Astrocyte (in vitro differentiated cells and primary cell): ENCODE measurements at regions not wholly inside any gene's neighbourhood (a gene's known extent, or its start where the extent isn't known, plus 50 kb on each side); places are given as distances from the start of the nearest gene placed in this dataset.

Experiments used
- DNase-seq: peaks from one replicate; pipeline ENCODE4 v3.0.0-alpha.2; 2010; ENCODE audit warnings: low read depth
- FAIRE-seq: peaks from 2 replicates; lab custom pipeline; 2011; peaks lifted over from hg19 to GRCh38; lab: Jason Lieb, UNC
- H2AFZ ChIP-seq: 2 replicates; pipeline ENCODE4 v1.6.0; 2012; ENCODE audit warnings: low read depth, low read length, inconsistent platforms
- H3K27ac ChIP-seq: 2 replicates; pipeline ENCODE4 v1.5.1; 2011; ENCODE audit warnings: low read depth, low read length, inconsistent platforms
- H3K27me3 ChIP-seq: 2 replicates; pipeline ENCODE4 v1.6.0; 2011; ENCODE audit warnings: low read length, inconsistent platforms; ENCODE audit not compliant: insufficient read depth
- H3K36me3 ChIP-seq: 2 replicates; pipeline ENCODE4 v1.5.1; 2011; ENCODE audit warnings: low read length, inconsistent platforms; ENCODE audit not compliant: insufficient read depth
- H3K4me1 ChIP-seq: 2 replicates; pipeline ENCODE4 v1.5.1; 2011; ENCODE audit warnings: low read length, inconsistent platforms; ENCODE audit not compliant: insufficient read depth
- H3K4me2 ChIP-seq: 2 replicates; pipeline ENCODE4 v1.6.0; 2012; ENCODE audit warnings: low read length, inconsistent platforms
- H3K4me3 ChIP-seq: 2 replicates; pipeline ENCODE4 v1.5.1; 2011; ENCODE audit warnings: low read depth, mild to moderate bottlenecking, low read length, inconsistent platforms; ENCODE audit not compliant: insufficient read depth
- H3K79me2 ChIP-seq: 2 replicates; pipeline ENCODE4 v1.6.0; 2012; ENCODE audit warnings: mild to moderate bottlenecking, low read length, inconsistent platforms; ENCODE audit not compliant: insufficient read depth
- H3K9ac ChIP-seq: 2 replicates; pipeline ENCODE4 v1.6.0; 2012; ENCODE audit warnings: mild to moderate bottlenecking, low read length, inconsistent platforms
- H3K9me3 ChIP-seq: 2 replicates; pipeline ENCODE4 v1.5.1; 2012; ENCODE audit warnings: low read depth, mild to moderate bottlenecking, low read length, inconsistent platforms; ENCODE audit not compliant: insufficient read depth
- H4K20me1 ChIP-seq: 2 replicates; pipeline ENCODE4 v1.6.0; 2012; ENCODE audit warnings: low read length, inconsistent platforms; ENCODE audit not compliant: insufficient read depth
- H3K27ac Mint-ChIP-seq: one replicate; pipeline ENCODE4 v1.8.0; 2021; ENCODE audit warnings: mild to moderate bottlenecking, mixed read lengths; ENCODE audit not compliant: unreplicated experiment
- H3K27me3 Mint-ChIP-seq: one replicate; pipeline ENCODE4 v1.8.0; 2021; ENCODE audit warnings: low read depth, mixed read lengths; ENCODE audit not compliant: unreplicated experiment
- H3K36me3 Mint-ChIP-seq: one replicate; pipeline ENCODE4 v1.8.0; 2021; ENCODE audit warnings: low read depth, mixed read lengths; ENCODE audit not compliant: unreplicated experiment
- H3K4me1 Mint-ChIP-seq: one replicate; pipeline ENCODE4 v1.8.0; 2021; ENCODE audit warnings: low read depth, mixed read lengths; ENCODE audit not compliant: unreplicated experiment
- H3K4me3 Mint-ChIP-seq: one replicate; pipeline ENCODE4 v1.8.0; 2021; ENCODE audit warnings: mild to moderate bottlenecking, moderate library complexity, mixed read lengths; ENCODE audit not compliant: unreplicated experiment
- H3K9me3 Mint-ChIP-seq: one replicate; pipeline ENCODE4 v1.8.0; 2021; ENCODE audit warnings: mild to moderate bottlenecking, mixed read lengths; ENCODE audit not compliant: unreplicated experiment
- EZH2 ChIP-seq: IDR thresholded peaks from 2 replicates; pipeline ENCODE4 v1.6.1; 2012; ENCODE audit warnings: mild to moderate bottlenecking, low read length, inconsistent platforms; ENCODE audit not compliant: insufficient read depth
- TF ChIP-seq, protein P1 (sequence below): IDR thresholded peaks from 2 replicates; pipeline ENCODE4 v1.5.1; 2011; ENCODE audit warnings: low read depth, mild to moderate bottlenecking, inconsistent platforms, low read length, moderate library complexity; ENCODE audit not compliant: insufficient read depth

DNA sequence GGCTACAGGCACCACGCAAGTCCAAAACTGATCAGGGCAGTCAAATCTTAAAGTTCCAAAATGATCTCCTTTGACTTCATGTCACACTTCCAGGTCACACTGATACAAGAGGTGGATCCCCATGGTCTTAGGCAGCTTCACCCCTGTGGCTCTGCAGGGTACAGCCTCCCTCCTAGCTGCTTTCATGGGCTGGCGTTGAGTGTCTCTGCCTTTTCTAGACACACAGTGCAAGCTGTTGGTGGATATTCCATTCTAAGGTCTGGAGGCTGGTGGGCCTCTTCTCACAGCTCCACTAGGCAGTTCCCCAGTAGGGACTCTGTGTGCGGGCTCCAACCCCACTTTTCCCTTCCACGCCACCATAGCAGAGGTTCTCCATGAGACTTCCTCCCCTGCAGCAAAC lies 838.2 kb upstream of the CHAC2 start:
- no peaks in the 10 kb centered on the region for H3K27me3 ChIP-seq
- H3K4me1 Mint-ChIP-seq = peaks cover 9% of the 10 kb centered on the region
- no peaks in the 10 kb centered on the region for H3K79me2 ChIP-seq

DNA sequence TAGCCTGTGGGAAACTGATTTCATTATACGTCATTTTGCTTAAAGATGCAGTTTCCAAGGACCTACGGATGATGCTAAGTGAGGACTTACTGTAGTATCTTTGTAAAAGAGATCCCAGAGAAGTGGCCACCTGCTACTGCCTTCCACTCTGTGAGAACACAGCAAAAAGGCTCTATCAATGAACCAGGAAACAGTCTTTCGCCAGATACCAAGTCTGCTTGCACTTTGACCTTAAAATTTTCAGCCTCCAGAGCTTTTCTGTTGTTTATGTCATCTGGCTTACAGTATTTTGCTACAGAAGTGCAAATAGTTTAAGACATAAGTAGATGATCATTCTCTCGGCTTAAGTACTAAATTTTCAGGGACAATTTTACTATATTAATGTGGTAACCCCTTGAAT lies 847.9 kb upstream of the CHAC2 start:
- no peak overlapping the region for H3K9ac ChIP-seq
- no peaks in the 10 kb centered on the region for H4K20me1 ChIP-seq
- DNase-seq = no peak
- TF ChIP-seq, protein P1, sequence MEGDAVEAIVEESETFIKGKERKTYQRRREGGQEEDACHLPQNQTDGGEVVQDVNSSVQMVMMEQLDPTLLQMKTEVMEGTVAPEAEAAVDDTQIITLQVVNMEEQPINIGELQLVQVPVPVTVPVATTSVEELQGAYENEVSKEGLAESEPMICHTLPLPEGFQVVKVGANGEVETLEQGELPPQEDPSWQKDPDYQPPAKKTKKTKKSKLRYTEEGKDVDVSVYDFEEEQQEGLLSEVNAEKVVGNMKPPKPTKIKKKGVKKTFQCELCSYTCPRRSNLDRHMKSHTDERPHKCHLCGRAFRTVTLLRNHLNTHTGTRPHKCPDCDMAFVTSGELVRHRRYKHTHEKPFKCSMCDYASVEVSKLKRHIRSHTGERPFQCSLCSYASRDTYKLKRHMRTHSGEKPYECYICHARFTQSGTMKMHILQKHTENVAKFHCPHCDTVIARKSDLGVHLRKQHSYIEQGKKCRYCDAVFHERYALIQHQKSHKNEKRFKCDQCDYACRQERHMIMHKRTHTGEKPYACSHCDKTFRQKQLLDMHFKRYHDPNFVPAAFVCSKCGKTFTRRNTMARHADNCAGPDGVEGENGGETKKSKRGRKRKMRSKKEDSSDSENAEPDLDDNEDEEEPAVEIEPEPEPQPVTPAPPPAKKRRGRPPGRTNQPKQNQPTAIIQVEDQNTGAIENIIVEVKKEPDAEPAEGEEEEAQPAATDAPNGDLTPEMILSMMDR = no peak
- TF ChIP-seq EZH2 = no peak
- Mint-ChIP-seq H3K27me3 (no peaks in the 10 kb centered on the region), H3K9me3 (peaks cover 2% of the 10 kb centered on the region), H3K4me1 (no peaks in the 10 kb centered on the region), H3K4me3 (no peak overlapping the region), H3K36me3 (no peaks in the 10 kb centered on the region), H3K27ac (no peak overlapping the region)
- no peaks in the 10 kb centered on the region for H3K4me1 ChIP-seq
- no peaks in the 10 kb centered on the region for H3K36me3 ChIP-seq
- H3K79me2 ChIP-seq = no peaks in the 10 kb centered on the region
- no peak overlapping the region for H3K4me2 ChIP-seq
- no peak for FAIRE-seq
- H3K4me3 ChIP-seq = no peak overlapping the region
- no peaks in the 10 kb centered on the region for H3K27me3 ChIP-seq
- no peak overlapping the region for H2AFZ ChIP-seq
- H3K27ac ChIP-seq = no peak overlapping the region
- H3K9me3 ChIP-seq = no peaks in the 10 kb centered on the region

More for the DNA sequence above, 838.2 kb upstream of the CHAC2 start:
- Histone ChIP-seq H3K9ac (no peak overlapping the region), H3K27ac (no peak overlapping the region), H3K4me3 (no peak overlapping the region), H3K36me3 (no peaks in the 10 kb centered on the region), H2AFZ (no peak overlapping the region), H3K4me2 (no peak overlapping the region), H3K4me1 (peaks cover 11% of the 10 kb centered on the region), H3K9me3 (no peaks in the 10 kb centered on the region), H4K20me1 (no peaks in the 10 kb centered on the region)
- DNase-seq (no peak), FAIRE-seq (no peak)
- H3K4me3 Mint-ChIP-seq = no peak overlapping the region
- H3K36me3 Mint-ChIP-seq = no peaks in the 10 kb centered on the region
- H3K9me3 Mint-ChIP-seq = peaks cover 9% of the 10 kb centered on the region
- H3K27me3 Mint-ChIP-seq = no peaks in the 10 kb centered on the region
- TF ChIP-seq, protein P1 = no peak
- TF ChIP-seq EZH2 = no peak
- no peak overlapping the region for H3K27ac Mint-ChIP-seq

DNA sequence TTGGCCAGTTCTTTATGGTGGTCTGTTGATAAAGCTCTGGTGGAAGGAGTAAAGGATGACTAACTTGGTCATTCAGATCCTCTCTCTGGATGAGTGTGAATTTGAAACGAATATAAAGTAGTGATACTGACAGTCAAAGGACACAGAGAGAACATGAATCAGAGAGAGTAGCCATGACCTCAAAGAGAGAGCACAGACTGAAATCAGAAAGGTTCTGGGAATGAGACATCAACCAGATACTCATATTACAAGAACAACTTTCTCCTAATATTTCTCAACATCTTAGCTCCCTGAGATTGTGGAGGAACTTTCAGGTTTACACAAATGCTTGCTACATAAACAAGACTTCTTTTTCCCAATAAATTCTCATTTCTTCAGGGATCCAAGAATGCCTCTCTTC lies 849.1 kb upstream of the CHAC2 start:
- Mint-ChIP-seq H3K4me3 (no peak overlapping the region), H3K36me3 (no peaks in the 10 kb centered on the region), H3K4me1 (no peaks in the 10 kb centered on the region), H3K27ac (no peak overlapping the region), H3K27me3 (no peaks in the 10 kb centered on the region), H3K9me3 (peaks cover 2% of the 10 kb centered on the region)
- Histone ChIP-seq H3K4me2 (no peak overlapping the region), H3K79me2 (no peaks in the 10 kb centered on the region), H3K9me3 (no peaks in the 10 kb centered on the region), H3K9ac (no peak overlapping the region), H3K4me3 (no peak overlapping the region), H3K4me1 (no peaks in the 10 kb centered on the region), H4K20me1 (no peaks in the 10 kb centered on the region), H3K27ac (no peak overlapping the region), H3K36me3 (no peaks in the 10 kb centered on the region), H2AFZ (no peak overlapping the region), H3K27me3 (no peaks in the 10 kb centered on the region)
- FAIRE-seq = no peak
- peak; percentile 58 for DNase-seq
- no peak for TF ChIP-seq EZH2
- TF ChIP-seq, protein P1 = no peak
